GM19035 (cell line): ENCODE measurements at regions not wholly inside any gene's neighbourhood (a gene's known extent, or its start where the extent isn't known, plus 50 kb on each side); places are given as distances from the start of the nearest gene placed in this dataset.

Experiments
- ATAC-seq: cut with Tn5 transposase; IDR thresholded peaks from one replicate; pipeline ENCODE4 v1.9.1; 2021; ENCODE audit not compliant: unreplicated experiment

GRCh38 chr11:95556011-95556341 is 233.6 kb downstream of the FAM76B start:
- ATAC-seq = peak; percentile 11

- ATAC-seq = no peak
These were observed 234.7 kb downstream of the FAM76B start for GRCh38 chr11:95554911-95555310.

- ATAC-seq = no peak
These were observed 240.3 kb downstream of the FAM76B start for GRCh38 chr11:95549301-95549700.

- no peak for ATAC-seq
These were observed 241.2 kb downstream of the FAM76B start for GRCh38 chr11:95548416-95548815.

- no peak for ATAC-seq
These were observed 241.6 kb downstream of the FAM76B start for GRCh38 chr11:95547976-95548375.

- no peak for ATAC-seq
These were observed 242.4 kb downstream of the FAM76B start for GRCh38 chr11:95547186-95547585.

- ATAC-seq = no peak
These were observed 244.3 kb downstream of the FAM76B start for GRCh38 chr11:95545116-95545875.

GRCh38 chr11:95544095-95544856 is 245.3 kb downstream of the FAM76B start:
- ATAC-seq = no peak

- ATAC-seq = no peak
These were observed 246.6 kb downstream of the FAM76B start for GRCh38 chr11:95542868-95543551.

GRCh38 chr11:95541715-95542114 is 247.9 kb downstream of the FAM76B start:
- no peak for ATAC-seq

- ATAC-seq = no peak
These were observed 253.4 kb downstream of the FAM76B start for GRCh38 chr11:95536047-95536690.

- no peak for ATAC-seq
These were observed 254.8 kb downstream of the FAM76B start for GRCh38 chr11:95534809-95535208.

- no peak for ATAC-seq
These were observed 255.4 kb downstream of the FAM76B start for GRCh38 chr11:95534226-95534625.

- ATAC-seq = no peak
These were observed 258.5 kb downstream of the FAM76B start for GRCh38 chr11:95531116-95531515.

GRCh38 chr11:95524314-95525036 is 265.1 kb downstream of the FAM76B start:
- no peak for ATAC-seq

- no peak for ATAC-seq
These were observed 266.7 kb downstream of the FAM76B start for GRCh38 chr11:95522874-95523273.

- ATAC-seq = no peak
These were observed 267.7 kb downstream of the FAM76B start for GRCh38 chr11:95521862-95522261.

- no peak for ATAC-seq
These were observed 268.4 kb downstream of the FAM76B start for GRCh38 chr11:95521133-95521542.

- ATAC-seq = no peak
These were observed 269.0 kb downstream of the FAM76B start for GRCh38 chr11:95520369-95521132.

- no peak for ATAC-seq
These were observed 269.7 kb downstream of the FAM76B start for GRCh38 chr11:95519912-95520311.
